ENCODE measurements at regions not wholly inside any gene's neighbourhood (a gene's known extent, or its start where the extent isn't known, plus 50 kb on each side); places are given as distances from the start of the nearest gene placed in this dataset.

DNA sequence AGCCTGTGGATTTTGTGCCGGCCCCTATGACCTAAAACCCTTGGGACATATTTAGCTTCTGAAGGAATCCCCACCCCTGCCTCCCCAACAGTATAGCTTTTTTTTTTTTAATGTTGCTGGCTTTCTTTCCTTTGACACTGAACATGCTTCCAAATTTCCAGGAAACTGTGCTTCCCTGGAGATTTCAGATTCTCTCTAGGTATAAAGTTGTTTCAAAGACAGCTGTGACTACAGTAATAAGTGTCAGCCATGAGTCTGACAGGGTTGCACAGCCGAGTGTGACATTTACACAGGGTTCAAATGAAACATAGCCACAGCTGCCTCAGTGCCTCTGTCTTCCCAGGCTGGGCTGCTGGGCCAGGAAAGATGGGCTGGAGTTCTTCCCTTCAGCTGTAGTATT, 466.6 kb upstream of the COBL start:
- Histone ChIP-seq H3K27ac (ENCODE audit: low read depth, low read length) (no peak overlapping the region), H4K20me1 (ENCODE audit: low read depth, low read length) (no peaks in the 10 kb centered on the region), H3F3A (ENCODE audit: insufficient read depth) (no peaks in the 10 kb centered on the region), H2AFZ (ENCODE audit: low read depth, low read length, severe bottlenecking) (no peak overlapping the region), H3K9me2 (replicated peaks; ENCODE audit: insufficient read depth, low read length) (no peaks in the 10 kb centered on the region), H3K36me3 (ENCODE audit: low read length) (no peaks in the 10 kb centered on the region), H3K4me2 (ENCODE audit: low read depth, low read length, poor library complexity, severe bottlenecking) (no peak overlapping the region), H3K27me3 (ENCODE audit: low read length) (no peaks in the 10 kb centered on the region), H3K9me3 (ENCODE audit: insufficient read depth, low read length) (no peaks in the 10 kb centered on the region), H3K79me2 (ENCODE audit: insufficient read depth, low read length) (no peaks in the 10 kb centered on the region), H3K4me3 (ENCODE audit: insufficient read depth, low read length, poor library complexity, severe bottlenecking) (no peak overlapping the region), H3K9ac (ENCODE audit: low read length) (no peak overlapping the region)
- TF ChIP-seq, protein P1, sequence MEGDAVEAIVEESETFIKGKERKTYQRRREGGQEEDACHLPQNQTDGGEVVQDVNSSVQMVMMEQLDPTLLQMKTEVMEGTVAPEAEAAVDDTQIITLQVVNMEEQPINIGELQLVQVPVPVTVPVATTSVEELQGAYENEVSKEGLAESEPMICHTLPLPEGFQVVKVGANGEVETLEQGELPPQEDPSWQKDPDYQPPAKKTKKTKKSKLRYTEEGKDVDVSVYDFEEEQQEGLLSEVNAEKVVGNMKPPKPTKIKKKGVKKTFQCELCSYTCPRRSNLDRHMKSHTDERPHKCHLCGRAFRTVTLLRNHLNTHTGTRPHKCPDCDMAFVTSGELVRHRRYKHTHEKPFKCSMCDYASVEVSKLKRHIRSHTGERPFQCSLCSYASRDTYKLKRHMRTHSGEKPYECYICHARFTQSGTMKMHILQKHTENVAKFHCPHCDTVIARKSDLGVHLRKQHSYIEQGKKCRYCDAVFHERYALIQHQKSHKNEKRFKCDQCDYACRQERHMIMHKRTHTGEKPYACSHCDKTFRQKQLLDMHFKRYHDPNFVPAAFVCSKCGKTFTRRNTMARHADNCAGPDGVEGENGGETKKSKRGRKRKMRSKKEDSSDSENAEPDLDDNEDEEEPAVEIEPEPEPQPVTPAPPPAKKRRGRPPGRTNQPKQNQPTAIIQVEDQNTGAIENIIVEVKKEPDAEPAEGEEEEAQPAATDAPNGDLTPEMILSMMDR (IDR thresholded peaks at IDR 0.05; ENCODE audit: insufficient read depth, low read length, poor library complexity, severe bottlenecking), result no peak
- TF ChIP-seq EZH2phosphoT487 (conservative IDR thresholded peaks at IDR 0.05; ENCODE audit: low read length), result no peak

DNA sequence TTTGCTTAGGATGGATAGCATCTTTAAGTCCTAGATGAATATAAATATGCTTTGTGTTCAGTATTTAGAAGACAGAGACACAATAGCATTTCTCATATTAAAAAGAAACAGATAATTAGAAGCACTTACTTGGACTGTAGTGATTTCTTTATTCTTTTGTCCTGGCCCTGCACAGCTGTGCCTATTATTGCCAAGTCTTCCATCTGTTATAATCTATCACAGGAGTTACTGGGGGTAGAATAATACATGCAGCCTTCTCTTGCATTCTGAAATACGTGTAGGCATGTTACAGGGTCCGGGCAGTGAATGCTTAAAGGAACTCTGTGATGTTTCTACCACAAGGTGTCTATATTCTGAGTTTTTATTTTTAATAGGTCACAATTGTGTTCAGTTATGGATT, 461.5 kb upstream of the COBL start:
- Histone ChIP-seq H4K20me1 (ENCODE audit: low read depth, low read length) (no peaks in the 10 kb centered on the region), H3K27ac (ENCODE audit: low read depth, low read length) (no peak overlapping the region)

GRCh38 chr7:51774178-51774577, 457.6 kb upstream of the COBL start:
- Histone ChIP-seq H3K9me3 (ENCODE audit: insufficient read depth, low read length) (no peaks in the 10 kb centered on the region; the same call in 1 of the 2 replicates), H3K4me3 (ENCODE audit: insufficient read depth, low read length, poor library complexity, severe bottlenecking) (no peak overlapping the region), H3K4me2 (ENCODE audit: low read depth, low read length, poor library complexity, severe bottlenecking) (no peak overlapping the region), H2AFZ (ENCODE audit: low read depth, low read length, severe bottlenecking) (no peak overlapping the region), H3F3A (ENCODE audit: insufficient read depth) (no peaks in the 10 kb centered on the region), H3K27ac (ENCODE audit: low read depth, low read length) (no peak overlapping the region), H4K20me1 (ENCODE audit: low read depth, low read length) (no peaks in the 10 kb centered on the region), H3K36me3 (ENCODE audit: low read length) (no peaks in the 10 kb centered on the region), H3K27me3 (ENCODE audit: low read length) (no peaks in the 10 kb centered on the region), H3K9ac (ENCODE audit: low read length) (no peak overlapping the region), H3K79me2 (ENCODE audit: insufficient read depth, low read length) (no peaks in the 10 kb centered on the region), H3K9me2 (replicated peaks; ENCODE audit: insufficient read depth, low read length) (no peaks in the 10 kb centered on the region)
- TF ChIP-seq, protein P1 (IDR thresholded peaks at IDR 0.05; ENCODE audit: insufficient read depth, low read length, poor library complexity, severe bottlenecking), result no peak
- no peak for TF ChIP-seq EZH2phosphoT487 (conservative IDR thresholded peaks at IDR 0.05; ENCODE audit: low read length)

More for the DNA sequence above, 461.5 kb upstream of the COBL start:
- no peak overlapping the region for H2AFZ ChIP-seq (ENCODE audit: low read depth, low read length, severe bottlenecking)
- H3K4me2 ChIP-seq (ENCODE audit: low read depth, low read length, poor library complexity, severe bottlenecking), result no peak overlapping the region
- H3K36me3 ChIP-seq (ENCODE audit: low read length), result no peaks in the 10 kb centered on the region
- no peaks in the 10 kb centered on the region; the same call in 1 of the 2 replicates for H3K9me3 ChIP-seq (ENCODE audit: insufficient read depth, low read length)
- TF ChIP-seq, protein P1 (IDR thresholded peaks at IDR 0.05; ENCODE audit: insufficient read depth, low read length, poor library complexity, severe bottlenecking), result no peak
- TF ChIP-seq EZH2phosphoT487 (conservative IDR thresholded peaks at IDR 0.05; ENCODE audit: low read length), result no peak
- no peak overlapping the region for H3K9ac ChIP-seq (ENCODE audit: low read length)
- no peaks in the 10 kb centered on the region for H3K27me3 ChIP-seq (ENCODE audit: low read length)
- no peaks in the 10 kb centered on the region for H3K9me2 ChIP-seq (replicated peaks; ENCODE audit: insufficient read depth, low read length)
- no peak overlapping the region for H3K4me3 ChIP-seq (ENCODE audit: insufficient read depth, low read length, poor library complexity, severe bottlenecking)
- H3F3A ChIP-seq (ENCODE audit: insufficient read depth), result no peaks in the 10 kb centered on the region
- H3K79me2 ChIP-seq (ENCODE audit: insufficient read depth, low read length), result no peaks in the 10 kb centered on the region
